Kidney (tissue), 13 donors: ENCODE measurements at regions not wholly inside any gene's neighbourhood (a gene's known extent, or its start where the extent isn't known, plus 50 kb on each side); places are given as distances from the start of the nearest gene placed in this dataset.

Source experiments
- DNase-seq, 5 donors: peaks; one replicate each; pipeline ENCODE4 v3.0.0-alpha.2; 2013 to 2020
- FAIRE-seq: peaks from 2 replicates; lab custom pipeline; 2012; peaks lifted over from hg19 to GRCh38; lab: Jason Lieb, UNC
- H3K27ac ChIP-seq, 2 donors: one replicate each; pipeline ENCODE4 v1.7.0; 2013; ENCODE audit warnings: low read depth in 2 of 2, low read length in 2 of 2, inconsistent platforms in 1 of 2
- H3K27me3 ChIP-seq: one replicate; pipeline ENCODE4 v1.7.1; 2013; ENCODE audit warnings: low read length, inconsistent platforms; ENCODE audit not compliant: control insufficient read depth, insufficient read depth
- H3K36me3 ChIP-seq, 3 donors: one replicate each; pipeline versions ENCODE4 v1.7.0 to v1.7.1; 2013; ENCODE audit warnings: low read length in 3 of 3, control low read depth in 1 of 3, inconsistent platforms in 1 of 3; ENCODE audit not compliant: insufficient read depth in 3 of 3, control insufficient read depth in 2 of 3
- H3K4me1 ChIP-seq, 3 donors: one replicate each; pipeline versions ENCODE4 v1.7.0 to v1.7.1; 2013; ENCODE audit warnings: low read length in 3 of 3, inconsistent platforms in 1 of 3, low read depth in 1 of 3; ENCODE audit not compliant: control insufficient read depth in 2 of 3, insufficient read depth in 2 of 3
- H3K4me3 ChIP-seq, 3 donors: one replicate each; pipeline versions ENCODE4 v1.7.0 to v1.8.1; 2013; ENCODE audit warnings: low read length in 3 of 3, control low read depth in 1 of 3, inconsistent platforms in 1 of 3
- H3K9ac ChIP-seq, 3 donors: one replicate each; pipeline versions ENCODE4 v1.7.0 to v1.7.1; 2013; ENCODE audit warnings: low read length in 3 of 3, control low read depth in 1 of 3, inconsistent platforms in 1 of 3
- H3K9me3 ChIP-seq, 3 donors: one replicate each; pipeline versions ENCODE4 v1.7.0 to v1.7.1; 2013; ENCODE audit warnings: low read length in 3 of 3, control low read depth in 1 of 3, inconsistent platforms in 1 of 3; ENCODE audit not compliant: control insufficient read depth in 2 of 3, insufficient read depth in 1 of 3
- intact Hi-C: fragments of 100-400 bp; cut with DNase I; formaldehyde crosslinking; loops from one replicate; pipeline ENCODE4 v1.11.1; 2022
- TF ChIP-seq, protein P1 (sequence below): IDR thresholded peaks from 3 replicates; pipeline ENCODE4 v1.5.1; 2012; ENCODE audit warnings: mild to moderate bottlenecking, moderate library complexity, borderline replicate concordance; ENCODE audit not compliant: insufficient read depth; ENCODE audit errors: extremely low read depth
- donor health status: control.
- donor health status: control.
- donor health status: control.
- donor health status: control.
- donor health status: control.
- donor health status: DM: yes; HTN: yes; CAD: no.
- donor health status: Normal renal cell carcinoma (clear cell type).

DNA sequence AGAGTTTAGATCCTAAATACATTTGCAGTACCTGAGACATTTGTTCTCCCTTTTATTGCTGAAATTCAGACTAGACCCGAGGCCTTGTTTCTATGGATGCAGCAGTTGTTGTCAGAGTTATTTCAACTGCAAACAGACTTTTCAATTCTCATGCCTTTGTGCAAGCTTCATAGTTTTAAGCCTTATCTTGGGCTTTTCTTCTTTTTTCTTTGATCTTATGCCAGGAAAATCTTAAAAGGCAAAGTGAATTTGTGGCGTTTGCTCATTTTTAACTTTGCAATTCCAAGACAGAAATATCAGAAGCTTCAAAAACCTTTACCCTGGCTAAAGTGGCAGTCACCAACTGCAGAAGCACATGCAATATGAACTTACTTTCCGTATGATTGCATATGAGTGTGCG is 576.7 kb downstream of the DIPK2A start:
- DNase-seq (no peak), FAIRE-seq (no peak)
- intact Hi-C loops = no loop called here

DNA sequence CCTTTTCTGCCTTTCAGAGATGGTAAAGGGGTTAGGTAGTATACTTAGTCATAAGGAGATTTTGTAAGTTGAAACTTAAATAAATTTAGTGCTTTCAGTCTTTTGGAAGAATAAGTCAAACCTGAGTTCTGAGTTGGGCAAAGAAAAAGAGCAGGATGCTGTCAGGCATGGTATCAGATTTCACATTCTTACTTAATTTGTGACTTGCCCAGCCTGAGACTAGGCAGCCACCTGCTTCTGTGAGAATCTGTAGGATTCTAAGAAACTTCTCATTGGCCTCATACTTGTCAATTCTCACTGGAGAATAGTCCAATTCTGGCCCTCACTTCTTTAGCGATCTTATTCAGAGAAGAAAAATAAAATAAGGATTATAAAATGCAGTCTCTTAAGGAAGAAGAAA is 577.5 kb downstream of the DIPK2A start:
- intact Hi-C loops = no loop called here
- FAIRE-seq (no peak), DNase-seq (peak in 3 of 5 donors; percentile 11 to 60 (median 51))

More for the DNA sequence above, 576.7 kb downstream of the DIPK2A start:
- TF ChIP-seq, protein P1, sequence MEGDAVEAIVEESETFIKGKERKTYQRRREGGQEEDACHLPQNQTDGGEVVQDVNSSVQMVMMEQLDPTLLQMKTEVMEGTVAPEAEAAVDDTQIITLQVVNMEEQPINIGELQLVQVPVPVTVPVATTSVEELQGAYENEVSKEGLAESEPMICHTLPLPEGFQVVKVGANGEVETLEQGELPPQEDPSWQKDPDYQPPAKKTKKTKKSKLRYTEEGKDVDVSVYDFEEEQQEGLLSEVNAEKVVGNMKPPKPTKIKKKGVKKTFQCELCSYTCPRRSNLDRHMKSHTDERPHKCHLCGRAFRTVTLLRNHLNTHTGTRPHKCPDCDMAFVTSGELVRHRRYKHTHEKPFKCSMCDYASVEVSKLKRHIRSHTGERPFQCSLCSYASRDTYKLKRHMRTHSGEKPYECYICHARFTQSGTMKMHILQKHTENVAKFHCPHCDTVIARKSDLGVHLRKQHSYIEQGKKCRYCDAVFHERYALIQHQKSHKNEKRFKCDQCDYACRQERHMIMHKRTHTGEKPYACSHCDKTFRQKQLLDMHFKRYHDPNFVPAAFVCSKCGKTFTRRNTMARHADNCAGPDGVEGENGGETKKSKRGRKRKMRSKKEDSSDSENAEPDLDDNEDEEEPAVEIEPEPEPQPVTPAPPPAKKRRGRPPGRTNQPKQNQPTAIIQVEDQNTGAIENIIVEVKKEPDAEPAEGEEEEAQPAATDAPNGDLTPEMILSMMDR = no peak
- H3K4me3 ChIP-seq = no peak overlapping the region
- H3K27ac ChIP-seq = no peak overlapping the region
- no peaks in the 10 kb centered on the region for H3K27me3 ChIP-seq
- no peaks in the 10 kb centered on the region for H3K4me1 ChIP-seq
- no peak overlapping the region for H3K9ac ChIP-seq
- H3K9me3 ChIP-seq = no peaks in the 10 kb centered on the region
- H3K36me3 ChIP-seq = no peaks in the 10 kb centered on the region

DNA sequence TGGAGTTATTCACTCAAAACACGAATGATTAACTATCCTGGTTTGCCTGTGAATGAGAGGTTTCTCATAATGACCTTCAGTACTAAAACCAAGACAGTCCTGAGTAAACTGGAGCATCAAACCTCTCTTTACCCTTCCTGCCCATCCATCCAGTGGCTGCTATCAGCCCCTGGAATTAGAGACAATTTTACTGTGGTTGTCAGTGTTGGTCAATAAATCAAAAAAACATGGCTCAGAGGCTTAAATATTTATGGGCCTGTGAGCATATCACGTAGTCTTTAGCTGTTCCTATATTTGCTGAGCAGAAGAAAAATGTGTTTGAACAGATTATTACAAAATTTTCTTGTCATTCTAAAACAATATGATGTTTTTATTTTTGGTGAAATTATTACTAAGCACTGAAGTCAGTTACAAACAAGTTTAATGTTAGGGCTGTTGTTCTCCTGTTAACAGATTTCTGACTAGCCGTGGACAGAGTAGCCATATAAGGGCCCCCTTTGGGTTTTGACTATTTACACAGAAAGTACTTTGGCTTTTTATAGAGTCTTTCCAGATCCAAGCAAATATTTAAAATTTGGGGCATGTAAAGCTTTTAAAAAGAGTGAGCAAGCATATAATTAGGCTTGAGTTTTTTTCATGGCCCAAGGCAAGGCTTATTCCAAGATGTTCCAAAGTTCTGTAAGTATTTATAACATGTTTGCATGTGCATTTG is 580.9 kb downstream of the DIPK2A start:
- intact Hi-C loops = no loop called here
- Histone ChIP-seq H3K4me1 (no peaks in the 10 kb centered on the region), H3K27ac (no peak overlapping the region), H3K9me3 (no peaks in the 10 kb centered on the region), H3K4me3 (no peak overlapping the region), H3K27me3 (no peaks in the 10 kb centered on the region), H3K9ac (no peak overlapping the region), H3K36me3 (no peaks in the 10 kb centered on the region)
- FAIRE-seq (no peak), DNase-seq (no peak)
- TF ChIP-seq, protein P1 = no peak

More for the DNA sequence above, 577.5 kb downstream of the DIPK2A start:
- no peak overlapping the region for H3K9ac ChIP-seq
- no peak overlapping the region for H3K4me3 ChIP-seq
- H3K27me3 ChIP-seq = no peaks in the 10 kb centered on the region
- H3K27ac ChIP-seq = no peak overlapping the region
- H3K4me1 ChIP-seq = no peaks in the 10 kb centered on the region
- TF ChIP-seq, protein P1 = no peak
- no peaks in the 10 kb centered on the region for H3K36me3 ChIP-seq
- no peaks in the 10 kb centered on the region for H3K9me3 ChIP-seq
